Fibroblast of the conjunctiva (primary cell): ENCODE measurements at regions not wholly inside any gene's neighbourhood (a gene's known extent, or its start where the extent isn't known, plus 50 kb on each side); places are given as distances from the start of the nearest gene placed in this dataset.
"Not testable (repeated sequence)": the region's sequence is repeated elsewhere in the genome, so short reads cannot be mapped to it uniquely, and the experiment has no call there.

ENCODE experiments used
- DNase-seq: peaks from one replicate; pipeline ENCODE4 v3.0.0-alpha.2; 2010; ENCODE audit warnings: low read depth

DNA sequence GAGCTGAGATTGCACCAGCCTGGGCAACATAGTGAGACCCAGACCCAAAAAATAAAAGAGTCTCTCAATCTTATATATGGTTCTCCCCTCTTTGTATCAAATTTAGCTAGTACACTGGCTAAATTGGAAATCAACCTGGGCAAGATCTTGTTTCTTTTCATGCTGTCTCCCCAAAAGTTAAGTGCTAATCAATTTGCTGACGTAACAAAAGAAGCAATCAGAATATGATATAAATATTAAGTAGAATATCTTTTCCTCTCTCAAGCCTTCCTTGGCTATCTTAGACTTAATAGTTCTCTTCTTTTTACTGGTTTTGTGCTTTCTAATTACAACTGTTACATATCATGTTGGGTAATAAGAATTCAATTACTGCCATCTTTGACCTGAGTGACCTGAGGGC is 258.9 kb downstream of the KCNRG start:
- no peak for DNase-seq

DNA sequence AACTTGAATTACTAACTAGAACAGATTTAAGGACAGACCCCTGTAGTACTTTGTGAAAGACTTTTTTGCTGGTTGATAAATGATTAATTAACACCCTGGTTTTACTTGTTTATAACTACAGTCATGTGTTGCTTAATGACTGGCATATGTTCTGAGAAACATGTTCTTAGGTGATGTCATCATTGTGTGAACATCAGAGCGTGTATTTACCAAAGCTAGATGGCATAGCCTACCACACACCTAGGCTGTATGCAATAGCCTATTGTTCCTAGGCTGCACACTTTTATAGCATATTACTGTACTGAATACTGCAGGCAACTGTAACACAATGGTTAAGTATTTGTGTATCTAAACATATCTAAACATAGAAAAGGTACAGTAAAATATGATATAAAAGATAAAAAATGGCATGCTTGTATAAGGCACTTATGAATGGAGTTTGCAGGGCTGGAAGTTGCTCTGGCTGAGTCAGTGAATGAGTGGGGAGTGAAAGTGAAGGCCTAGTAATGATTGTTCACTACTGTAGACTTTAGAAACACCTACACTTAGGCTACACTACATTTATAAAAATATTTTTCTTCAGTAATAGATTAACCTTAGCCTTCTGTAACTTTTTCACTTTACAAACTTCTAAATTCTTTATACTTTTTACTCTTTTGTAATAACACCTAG is 260.3 kb downstream of the KCNRG start:
- no peak for DNase-seq

DNA sequence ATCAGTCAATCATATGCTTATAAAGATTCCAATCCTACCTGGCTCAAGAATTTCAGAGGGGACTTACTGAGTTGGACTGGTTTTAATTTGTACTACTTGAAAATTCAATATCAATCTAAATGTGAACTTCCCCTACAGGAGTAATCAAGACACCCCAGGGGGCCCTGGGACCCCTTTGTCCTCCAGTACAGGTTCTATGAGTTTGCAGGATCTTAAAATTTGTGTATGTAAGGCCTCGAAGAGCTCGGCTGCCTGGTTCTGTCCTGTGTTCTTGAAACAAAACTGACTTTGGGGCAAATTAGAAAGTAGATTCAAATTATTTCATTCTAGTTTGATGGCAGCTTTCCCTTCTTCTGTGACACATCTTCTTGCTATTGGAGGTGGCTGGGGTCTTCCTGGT is 261.3 kb downstream of the KCNRG start:
- DNase-seq: no peak

DNA sequence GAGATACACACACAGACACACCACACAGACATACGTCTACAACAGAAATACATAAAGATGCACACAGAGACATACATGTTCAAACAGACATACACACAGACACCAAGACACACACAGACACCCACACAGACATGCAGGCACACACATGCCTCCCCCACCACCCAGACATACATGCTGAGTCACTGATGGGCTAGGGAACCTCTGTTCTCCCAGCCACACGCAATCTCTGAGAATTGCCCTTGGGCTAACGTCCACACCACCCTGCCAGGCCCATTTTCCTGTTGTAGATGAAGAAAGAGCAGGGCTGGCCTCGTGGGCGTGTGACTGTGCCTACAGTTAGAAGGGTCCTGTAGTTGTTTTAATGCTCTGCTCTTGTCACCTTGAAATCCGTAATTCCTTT is 261.9 kb downstream of the KCNRG start:
- no peak for DNase-seq

DNA sequence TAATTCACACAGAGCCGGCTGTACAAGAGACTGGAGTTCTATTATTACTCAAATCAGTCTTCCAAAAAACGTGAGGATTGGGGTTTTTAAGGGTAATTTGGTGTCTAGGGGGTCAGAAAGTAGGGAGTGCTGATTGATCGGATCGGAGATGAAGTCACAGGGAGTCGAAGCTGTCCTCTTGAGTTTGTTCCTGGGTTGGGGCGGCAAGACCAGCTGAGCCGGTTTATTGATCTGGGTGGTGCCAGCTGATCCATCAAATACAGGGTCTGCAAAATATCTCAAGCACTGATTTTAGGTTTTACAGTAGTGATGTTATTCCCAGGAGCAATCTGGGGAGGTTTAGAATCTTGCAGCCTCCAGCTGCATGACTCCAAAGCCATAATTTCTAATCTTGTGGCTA is 262.7 kb downstream of the KCNRG start:
- DNase-seq: no peak

DNA sequence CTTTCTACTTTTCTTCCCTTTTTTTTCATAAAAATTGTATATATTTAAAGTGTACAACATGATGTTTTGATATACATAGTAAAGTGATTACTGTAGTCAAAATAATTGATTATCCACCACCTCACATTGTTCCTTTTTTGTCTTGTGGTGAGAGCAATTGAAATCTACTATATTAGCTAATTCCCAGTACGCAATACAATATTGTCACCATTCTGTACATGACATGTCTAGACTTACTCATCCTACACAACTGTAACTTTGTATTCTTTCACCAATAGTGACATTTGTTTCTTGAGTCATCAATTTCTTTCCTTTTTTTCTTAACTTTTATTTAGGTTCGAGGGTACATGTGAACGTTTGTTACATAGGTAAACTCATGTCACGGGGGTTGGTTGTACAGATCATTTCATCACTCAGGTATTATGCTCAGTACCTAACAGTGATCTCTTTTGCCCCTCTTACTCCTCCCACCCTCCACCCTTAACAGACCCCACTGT is 265.2 kb downstream of the KCNRG start:
- DNase-seq: no peak

DNA sequence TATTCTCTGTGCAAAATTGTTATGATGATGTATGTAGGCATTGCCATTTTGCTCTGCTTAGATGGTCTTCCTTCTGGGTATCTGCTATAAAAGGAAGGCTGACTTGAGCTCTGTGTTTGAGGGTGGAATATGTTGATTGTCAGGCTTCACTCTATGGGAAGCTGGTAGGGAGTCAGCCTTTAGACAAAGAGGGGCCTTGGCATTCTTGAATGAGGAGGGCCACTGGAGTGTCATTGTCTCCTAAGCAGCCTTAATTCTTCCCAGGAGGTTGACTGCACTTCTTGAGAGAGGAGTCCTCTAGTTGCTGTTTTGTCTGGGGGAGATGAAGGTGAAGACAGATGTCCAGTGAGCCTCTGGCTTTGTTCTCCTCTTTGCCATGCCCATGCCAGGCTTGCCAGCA is 266.8 kb downstream of the KCNRG start:
- DNase-seq: no peak

DNA sequence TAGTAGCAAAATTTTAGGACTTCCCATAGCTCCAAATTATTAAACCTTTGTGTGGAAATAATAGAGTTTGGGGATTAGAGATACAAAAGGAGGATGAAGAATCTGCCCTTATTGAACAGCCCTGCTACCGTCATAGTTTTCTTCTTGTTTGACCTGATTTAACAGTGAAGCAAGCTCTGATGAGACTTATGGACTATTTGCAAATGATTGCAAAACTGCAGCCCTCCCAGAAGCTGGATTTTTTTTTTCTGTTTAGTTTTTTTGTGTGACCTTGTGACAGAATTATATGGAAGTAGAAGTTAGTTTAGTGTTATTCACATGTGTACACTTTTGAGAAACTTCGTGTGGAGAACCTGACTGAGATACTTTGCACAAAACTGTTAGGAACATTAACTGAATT is 267.8 kb downstream of the KCNRG start:
- DNase-seq: no peak

DNA sequence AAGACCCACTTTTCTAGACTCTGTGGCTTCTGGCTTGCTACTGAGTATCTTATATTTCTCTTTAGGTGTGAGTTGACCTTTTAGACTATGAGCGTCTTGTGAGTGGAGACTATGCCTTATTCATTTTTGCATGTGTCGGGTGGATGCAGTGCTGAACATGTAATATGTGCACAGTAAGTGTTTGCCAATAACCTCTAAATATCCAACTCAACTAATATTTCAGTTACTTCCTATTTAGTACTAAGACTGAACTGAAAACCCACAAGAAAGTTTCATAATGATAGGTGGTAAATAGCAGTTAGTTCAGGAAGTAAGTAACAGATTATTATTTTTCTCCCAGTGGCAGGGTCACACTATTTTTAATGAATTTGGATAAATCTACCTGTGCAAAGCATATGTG is 269.3 kb downstream of the KCNRG start:
- DNase-seq: no peak

DNA sequence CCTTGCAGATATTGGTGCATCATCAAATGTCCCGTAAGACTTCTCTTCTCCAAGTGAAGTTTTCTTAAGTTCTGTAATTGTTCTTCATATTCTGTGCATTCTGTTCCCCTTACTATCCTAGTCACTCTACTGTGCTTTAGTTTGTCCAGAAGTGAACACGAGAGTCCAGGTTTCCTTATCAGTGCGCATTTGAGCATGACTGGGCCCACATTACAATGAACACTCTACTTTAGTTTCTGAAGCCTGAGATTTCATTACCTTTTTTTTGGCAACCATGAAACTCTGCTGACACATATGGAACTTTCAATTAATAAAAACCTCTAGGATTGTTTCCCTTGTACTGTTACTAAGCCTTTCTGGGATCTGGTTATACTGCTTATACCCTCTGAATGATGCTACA is 270.0 kb downstream of the KCNRG start:
- DNase-seq: no peak

DNA sequence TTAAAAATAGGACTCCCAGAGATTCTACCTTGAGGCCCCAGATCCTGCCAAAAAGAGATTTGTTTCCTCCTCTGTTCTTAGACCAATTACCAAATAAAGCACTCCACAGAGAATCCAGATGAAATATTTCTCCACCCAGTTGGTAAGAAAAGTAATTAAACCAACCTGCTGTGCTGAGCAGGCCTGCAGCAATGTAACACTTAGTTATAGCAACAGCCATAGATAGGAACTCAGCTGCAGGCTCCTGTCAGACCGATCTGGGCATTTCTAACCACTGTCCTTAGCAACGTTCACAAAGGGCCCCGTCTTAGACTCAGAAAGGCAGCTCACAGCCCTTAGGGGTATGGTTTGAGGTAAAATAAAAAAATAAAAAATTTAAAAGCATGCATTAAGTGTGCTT is 271.1 kb downstream of the KCNRG start:
- DNase-seq: no peak

DNA sequence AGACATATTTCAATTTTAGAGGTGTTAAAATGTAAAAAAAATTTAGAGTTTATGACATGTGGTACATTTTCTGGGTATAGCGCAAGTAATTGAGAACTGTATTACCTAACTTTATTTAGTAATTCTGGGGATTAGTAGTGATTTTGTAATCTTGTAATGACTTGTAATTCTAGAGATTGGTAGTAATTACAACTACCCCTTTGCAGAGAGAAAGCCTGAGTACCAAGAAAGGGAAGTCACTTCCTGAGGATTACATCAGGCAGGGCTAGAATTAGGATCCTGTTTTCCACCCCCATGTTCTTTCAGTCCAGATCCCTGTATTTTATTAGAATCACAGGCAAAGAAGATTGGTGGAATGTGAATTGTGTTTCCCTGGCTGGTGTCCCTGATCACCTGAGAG is 274.9 kb downstream of the KCNRG start:
- no peak for DNase-seq

DNA sequence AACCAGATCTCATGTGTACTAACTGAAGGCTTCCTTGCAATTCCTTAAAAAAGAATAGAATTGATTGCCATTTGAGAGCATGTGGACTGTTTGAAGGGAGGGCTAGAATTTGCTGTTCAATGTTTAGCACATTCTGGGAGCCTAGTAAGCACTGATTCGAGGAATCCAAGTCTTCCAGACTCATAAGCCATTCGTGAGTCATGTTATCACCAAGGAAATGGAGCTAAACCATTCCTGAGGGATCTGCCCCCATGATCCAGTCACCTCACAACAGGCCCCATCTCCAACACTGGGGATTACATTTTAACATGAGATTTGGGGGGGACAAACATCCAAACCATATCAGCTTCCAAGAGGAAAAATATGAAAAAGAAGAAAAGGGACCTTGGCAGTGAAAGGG is 276.4 kb downstream of the KCNRG start:
- DNase-seq: no peak

DNA sequence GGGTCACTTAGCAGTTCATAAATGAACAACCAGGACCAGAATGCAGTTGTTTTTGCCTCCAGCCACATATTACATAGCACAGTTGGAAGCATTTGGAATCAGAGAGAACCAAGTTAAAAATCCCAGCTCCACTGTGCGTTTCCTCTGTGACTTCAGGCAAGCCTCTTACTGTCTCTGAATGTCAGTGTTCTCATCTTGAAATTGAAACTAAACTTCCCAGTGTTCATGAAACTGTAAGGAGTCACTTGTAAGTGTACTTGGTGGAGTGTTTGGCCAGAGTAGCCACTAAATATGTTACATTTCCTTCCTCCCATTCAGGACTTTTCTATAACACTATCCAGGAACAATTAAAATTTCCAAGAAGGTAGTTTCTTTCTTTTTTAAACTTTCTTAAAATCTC is 276.8 kb downstream of the KCNRG start:
- no peak for DNase-seq

DNA sequence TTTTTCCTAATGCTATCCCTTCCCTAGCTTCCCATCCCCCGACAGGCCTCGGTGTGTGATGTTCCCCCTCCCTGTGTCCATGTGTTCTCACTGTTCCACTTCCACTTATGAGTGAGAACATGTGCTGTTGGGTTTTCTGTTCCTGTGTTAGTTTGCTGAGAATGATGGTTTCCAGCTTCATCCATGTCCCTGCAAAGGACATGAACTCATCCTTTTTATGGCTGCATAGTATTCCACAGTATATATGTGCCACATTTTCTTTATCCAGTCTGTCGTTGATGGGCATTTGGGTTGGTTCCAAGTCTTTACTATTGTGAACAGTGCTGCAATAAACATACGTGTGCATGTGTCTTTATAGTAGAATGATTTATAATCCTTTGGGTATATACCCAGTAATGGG is 279.2 kb downstream of the KCNRG start:
- not testable (repeated sequence) for DNase-seq

DNA sequence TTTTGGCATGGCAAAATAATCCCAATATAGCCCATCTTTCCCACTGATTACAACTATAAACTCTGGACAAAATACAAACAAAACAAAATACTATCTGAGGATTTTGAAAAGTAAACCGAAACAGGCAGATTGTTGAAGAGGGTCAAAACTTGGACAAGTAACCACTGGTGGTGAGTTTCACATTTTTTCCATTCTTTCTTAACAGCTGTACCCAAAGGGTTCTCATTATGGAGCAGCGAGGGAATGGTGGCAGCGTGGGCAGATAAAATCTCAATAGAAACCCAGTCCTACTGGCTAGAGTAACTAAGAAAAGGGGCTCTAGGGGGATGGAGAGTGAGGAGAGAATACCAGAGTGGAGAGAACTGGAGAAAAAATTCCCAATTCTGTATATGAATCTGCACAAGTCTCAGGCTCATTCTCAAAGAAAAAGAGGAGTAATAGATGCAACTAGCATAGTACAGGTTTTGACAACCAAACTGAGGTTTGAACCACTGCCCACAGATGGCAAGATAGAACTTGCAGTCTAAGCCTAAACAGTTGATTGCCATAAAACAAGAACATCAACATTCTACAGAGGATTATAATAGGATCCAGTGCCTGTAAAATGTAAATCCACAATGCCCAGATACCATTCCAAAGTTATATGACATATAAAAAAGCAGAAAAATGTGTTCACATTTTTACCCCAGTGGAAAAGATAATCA is 284.5 kb downstream of the KCNRG start:
- DNase-seq: no peak

DNA sequence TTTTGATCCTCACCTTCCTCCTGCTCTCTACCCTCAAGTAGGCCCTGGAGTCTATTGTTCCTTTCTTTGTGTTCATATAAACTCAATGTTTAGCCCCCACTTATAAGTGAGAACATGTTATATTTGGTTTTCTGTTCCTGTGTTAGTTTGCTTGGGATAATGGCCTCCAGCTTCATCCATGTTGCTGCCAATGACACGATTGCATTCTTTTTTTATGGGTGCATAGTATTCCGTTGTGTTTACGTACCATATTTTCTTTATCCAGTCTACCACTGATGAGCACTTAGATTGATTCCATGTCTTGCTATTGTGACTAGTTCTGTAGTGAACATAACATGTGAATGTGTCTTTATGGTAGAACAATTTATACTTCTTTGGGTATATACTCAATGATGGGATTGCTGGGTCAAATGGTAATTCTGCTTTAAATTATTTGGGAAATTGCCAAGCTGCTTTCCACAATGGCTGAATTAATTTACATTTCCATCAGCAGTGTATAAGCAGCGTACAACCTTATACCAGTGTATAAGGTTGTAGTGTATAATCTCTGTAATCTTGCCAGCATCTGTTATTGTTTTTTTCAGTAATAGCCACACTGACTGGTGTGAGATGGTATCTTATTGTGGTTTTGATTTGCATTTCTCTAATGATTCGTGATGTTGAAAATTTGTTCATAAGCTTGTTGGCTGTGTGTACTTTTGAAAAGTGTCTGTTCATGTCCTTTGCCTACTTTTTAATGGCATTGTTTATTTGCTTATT is 288.9 kb downstream of the KCNRG start:
- no peak for DNase-seq

DNA sequence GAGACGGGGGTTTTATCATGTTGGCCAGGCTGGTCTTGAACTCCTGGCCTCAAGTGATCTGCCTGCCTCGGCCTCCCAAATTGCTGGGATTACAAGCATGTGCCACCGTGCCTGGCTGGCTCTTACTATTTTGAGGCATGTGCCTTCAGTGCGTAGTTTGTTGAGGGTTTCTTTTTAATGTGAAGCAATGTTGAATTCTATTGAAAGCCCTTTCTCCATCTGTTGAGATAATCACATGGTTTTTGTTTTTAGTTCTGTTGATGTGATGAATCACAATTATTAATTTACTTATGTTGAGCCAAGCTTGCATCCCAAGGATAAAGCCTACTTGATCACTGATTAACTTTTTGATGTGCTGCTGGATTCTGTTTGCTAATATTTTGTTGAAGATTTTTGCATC is 290.9 kb downstream of the KCNRG start:
- no peak for DNase-seq

DNA sequence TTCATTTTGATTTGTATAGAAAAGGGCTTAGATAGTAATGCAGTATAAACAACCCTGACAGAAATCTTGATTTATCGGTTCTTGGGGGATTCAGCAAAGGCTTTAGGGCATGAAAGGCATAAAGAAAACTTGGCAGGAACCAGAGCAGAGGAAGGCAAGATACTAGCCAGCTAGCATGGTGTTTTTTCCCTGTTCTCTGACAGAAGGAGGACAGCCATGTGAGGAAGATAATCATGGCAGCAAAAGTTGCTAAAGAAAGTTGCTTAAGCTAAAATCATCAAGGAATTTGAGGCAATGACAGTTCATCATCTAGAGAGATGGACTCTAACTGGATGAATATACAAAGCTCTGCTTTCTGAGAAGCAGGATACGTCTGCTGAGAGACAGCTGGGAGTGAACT is 294.1 kb downstream of the KCNRG start:
- no peak for DNase-seq

DNA sequence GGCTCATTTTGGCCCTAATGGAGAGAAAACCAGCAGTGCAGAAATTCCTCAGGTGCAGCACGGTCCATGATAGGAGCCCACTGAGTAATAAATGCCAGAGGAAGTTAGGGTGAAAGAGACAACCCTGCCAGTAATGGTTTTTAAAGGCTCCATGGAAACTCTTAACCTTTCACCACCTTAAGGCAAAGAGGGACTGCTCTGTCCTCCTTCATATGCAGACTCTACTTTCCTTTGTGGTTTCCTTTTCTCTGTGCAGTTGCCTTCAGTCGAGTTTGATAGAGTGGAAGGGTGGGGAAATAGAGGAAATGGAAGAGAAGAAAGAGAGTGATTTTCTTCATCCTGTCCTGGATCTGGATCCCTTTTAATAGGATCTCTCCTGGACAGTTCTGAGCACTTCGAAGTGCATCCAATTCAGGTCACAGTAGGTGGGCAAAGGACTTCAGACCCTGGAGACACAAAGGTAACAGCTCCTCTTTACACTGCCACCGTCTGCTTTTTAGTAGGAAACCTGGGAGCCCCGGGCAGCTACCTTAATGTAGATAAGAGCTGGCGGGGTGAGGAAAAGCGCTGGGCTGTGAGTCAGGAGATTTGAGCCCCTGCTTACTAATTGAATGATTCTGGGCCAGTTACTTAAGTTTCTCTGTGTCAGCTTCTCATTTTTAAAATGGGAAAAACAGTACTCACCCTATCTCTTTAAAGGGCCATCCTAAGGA is 294.8 kb downstream of the KCNRG start:
- no peak for DNase-seq

DNA sequence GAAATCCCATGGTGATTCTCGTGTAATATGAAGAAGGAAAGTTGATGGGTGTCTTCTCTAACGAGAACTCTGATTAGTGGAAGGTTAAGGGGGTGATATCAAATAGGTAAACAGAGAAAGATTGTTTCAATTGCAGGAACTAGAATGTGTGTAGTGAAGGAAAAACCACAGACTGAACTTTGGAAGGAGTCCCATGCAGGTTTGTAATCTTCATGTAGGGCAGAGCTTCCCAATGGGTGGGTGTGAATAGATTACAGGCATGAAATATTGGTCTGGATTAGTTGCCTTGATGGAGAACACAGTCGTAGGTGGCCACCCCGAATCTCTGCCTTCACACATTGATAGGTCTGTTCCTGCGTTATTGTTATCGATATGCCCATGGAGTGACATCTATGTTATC is 295.5 kb downstream of the KCNRG start:
- DNase-seq: no peak

DNA sequence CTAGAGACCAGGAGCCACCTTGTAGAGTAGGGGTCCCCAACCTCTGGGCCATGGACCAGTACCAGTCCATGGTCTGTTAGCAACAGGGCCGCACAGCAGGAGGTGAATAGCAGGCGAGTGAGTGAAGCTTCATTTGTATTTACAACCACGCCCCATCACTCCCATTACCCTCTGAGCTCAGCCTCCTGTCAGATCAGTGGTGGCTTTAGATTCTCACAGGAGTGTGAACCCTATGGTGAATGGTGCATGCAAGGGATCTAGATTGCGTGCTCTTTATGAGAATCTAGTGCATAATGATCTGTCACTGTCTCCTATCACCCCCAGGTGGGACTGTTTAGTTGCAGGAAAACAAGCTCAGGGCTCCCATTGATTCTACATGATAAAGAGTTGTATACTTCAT is 303.6 kb downstream of the KCNRG start:
- no peak for DNase-seq
